Osteocyte (in vitro differentiated cells): ENCODE measurements at regions not wholly inside any gene's neighbourhood (a gene's known extent, or its start where the extent isn't known, plus 50 kb on each side); places are given as distances from the start of the nearest gene placed in this dataset.

Experiments
- DNase-seq: peaks from one replicate; pipeline ENCODE4 v3.0.0; 2021; ENCODE audit warnings: mixed read lengths; ENCODE audit not compliant: unreplicated experiment; ENCODE audit errors: extremely low spot score
- H3K27ac Mint-ChIP-seq: one replicate; pipeline ENCODE4 v1.8.0; 2021; ENCODE audit warnings: mild to moderate bottlenecking, mixed read lengths; ENCODE audit not compliant: unreplicated experiment
- H3K27me3 Mint-ChIP-seq: one replicate; pipeline ENCODE4 v1.8.0; 2021; ENCODE audit warnings: mixed read lengths; ENCODE audit not compliant: unreplicated experiment
- H3K36me3 Mint-ChIP-seq: one replicate; pipeline ENCODE4 v1.8.0; 2021; ENCODE audit warnings: mixed read lengths; ENCODE audit not compliant: unreplicated experiment
- H3K4me1 Mint-ChIP-seq: one replicate; pipeline ENCODE4 v1.8.0; 2021; ENCODE audit warnings: mixed read lengths; ENCODE audit not compliant: unreplicated experiment
- H3K4me3 Mint-ChIP-seq: one replicate; pipeline ENCODE4 v1.8.0; 2021; ENCODE audit warnings: mild to moderate bottlenecking, moderate library complexity, mixed read lengths; ENCODE audit not compliant: unreplicated experiment
- H3K9me3 Mint-ChIP-seq: one replicate; pipeline ENCODE4 v1.8.0; 2021; ENCODE audit warnings: mixed read lengths; ENCODE audit not compliant: unreplicated experiment
- TF ChIP-seq, protein P1 (sequence below): fragments of 200-600 bp; sonication (generic); IDR thresholded peaks from 2 replicates; pipeline ENCODE4 v1.5.0; 2021; ENCODE audit warnings: antibody characterized with exemption, mild to moderate bottlenecking, moderate library complexity

DNA sequence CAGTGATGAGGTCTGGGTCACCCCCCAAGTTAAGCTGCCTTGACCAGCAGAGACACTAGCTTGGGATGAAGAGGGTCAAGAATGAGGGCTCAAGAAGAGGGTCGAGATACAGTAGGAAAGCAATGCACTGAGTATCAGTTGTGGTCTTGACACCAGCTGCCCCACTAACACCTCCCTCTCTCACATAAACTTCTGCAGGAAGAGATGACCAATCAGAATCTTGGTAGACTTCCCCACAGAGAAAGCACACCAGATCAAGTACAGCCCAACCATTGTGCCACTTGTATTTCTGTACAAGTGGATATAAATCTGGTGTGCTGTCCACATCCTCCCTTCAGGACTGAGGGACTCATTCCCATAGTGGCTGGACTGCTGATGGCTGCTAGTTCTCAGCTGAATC is 101.2 kb upstream of the ELL2 start:
- no peak overlapping the region for H3K4me3 Mint-ChIP-seq

DNA sequence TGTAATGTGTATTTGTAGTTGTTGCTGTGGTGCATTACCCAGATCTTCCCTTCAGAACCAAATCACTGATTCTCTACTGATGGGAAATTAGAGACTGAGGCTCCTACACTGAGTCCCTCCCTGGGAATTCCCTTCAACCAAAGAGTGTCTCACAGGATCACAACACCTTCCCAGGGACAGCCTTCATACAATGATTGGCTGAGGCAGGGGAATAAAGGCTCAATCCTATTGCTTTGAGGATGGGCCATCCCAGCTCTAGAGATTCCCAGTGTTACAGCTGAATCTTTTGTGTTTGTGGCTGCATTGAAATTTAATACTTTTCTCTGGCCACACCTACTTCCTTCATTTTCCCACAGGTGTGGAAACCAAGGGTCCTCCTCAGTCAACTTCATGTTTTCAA is 96.4 kb upstream of the ELL2 start:
- Mint-ChIP-seq H3K4me1 (peaks cover 12% of the 10 kb centered on the region), H3K4me3 (no peak overlapping the region), H3K9me3 (no peaks in the 10 kb centered on the region), H3K27ac (no peak overlapping the region), H3K27me3 (no peaks in the 10 kb centered on the region), H3K36me3 (no peaks in the 10 kb centered on the region)
- DNase-seq, result no peak
- TF ChIP-seq, protein P1, sequence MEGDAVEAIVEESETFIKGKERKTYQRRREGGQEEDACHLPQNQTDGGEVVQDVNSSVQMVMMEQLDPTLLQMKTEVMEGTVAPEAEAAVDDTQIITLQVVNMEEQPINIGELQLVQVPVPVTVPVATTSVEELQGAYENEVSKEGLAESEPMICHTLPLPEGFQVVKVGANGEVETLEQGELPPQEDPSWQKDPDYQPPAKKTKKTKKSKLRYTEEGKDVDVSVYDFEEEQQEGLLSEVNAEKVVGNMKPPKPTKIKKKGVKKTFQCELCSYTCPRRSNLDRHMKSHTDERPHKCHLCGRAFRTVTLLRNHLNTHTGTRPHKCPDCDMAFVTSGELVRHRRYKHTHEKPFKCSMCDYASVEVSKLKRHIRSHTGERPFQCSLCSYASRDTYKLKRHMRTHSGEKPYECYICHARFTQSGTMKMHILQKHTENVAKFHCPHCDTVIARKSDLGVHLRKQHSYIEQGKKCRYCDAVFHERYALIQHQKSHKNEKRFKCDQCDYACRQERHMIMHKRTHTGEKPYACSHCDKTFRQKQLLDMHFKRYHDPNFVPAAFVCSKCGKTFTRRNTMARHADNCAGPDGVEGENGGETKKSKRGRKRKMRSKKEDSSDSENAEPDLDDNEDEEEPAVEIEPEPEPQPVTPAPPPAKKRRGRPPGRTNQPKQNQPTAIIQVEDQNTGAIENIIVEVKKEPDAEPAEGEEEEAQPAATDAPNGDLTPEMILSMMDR, result no peak

More for the DNA sequence above, 101.2 kb upstream of the ELL2 start:
- Mint-ChIP-seq H3K9me3 (no peaks in the 10 kb centered on the region), H3K4me1 (peaks cover 26% of the 10 kb centered on the region), H3K27ac (no peak overlapping the region), H3K27me3 (no peaks in the 10 kb centered on the region), H3K36me3 (no peaks in the 10 kb centered on the region)
- TF ChIP-seq, protein P1, result no peak
- DNase-seq, result no peak

DNA sequence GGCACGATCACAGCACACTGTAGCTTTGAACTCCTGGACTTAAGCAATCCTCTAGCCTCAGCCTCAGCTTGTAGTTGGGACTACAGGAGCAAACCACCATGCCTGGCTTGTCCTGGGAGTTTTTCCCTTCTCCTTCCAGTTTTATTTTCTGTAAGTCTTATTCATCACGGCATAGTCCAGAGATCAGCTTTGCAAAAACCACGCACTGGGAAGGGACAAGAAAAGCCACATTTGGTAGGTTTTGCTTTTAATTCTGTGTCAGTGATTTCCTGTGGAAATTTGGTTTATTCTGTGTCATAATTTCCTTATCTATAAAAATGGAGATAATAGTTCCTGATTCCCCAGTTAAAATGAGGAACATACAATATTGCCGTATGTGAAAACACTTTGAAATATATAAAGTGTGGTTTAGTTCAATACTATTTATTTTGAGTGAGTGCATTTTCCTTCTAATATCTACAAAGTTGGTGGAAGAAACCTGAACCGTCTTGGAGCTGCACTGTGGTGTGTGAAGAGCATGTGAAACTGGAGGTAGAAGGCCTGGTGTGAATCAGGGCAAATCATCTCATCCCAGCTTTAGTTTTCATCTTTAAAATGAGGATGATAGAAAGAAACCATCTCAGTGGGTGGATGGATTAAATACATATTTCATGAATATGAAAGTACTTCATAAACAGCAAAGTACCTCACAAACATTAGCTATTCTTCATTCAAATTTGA is 92.8 kb upstream of the ELL2 start:
- H3K4me3 Mint-ChIP-seq, result no peak overlapping the region
- H3K27ac Mint-ChIP-seq, result no peak overlapping the region
- H3K9me3 Mint-ChIP-seq, result peaks cover 4% of the 10 kb centered on the region
- no peaks in the 10 kb centered on the region for H3K36me3 Mint-ChIP-seq
- peaks cover 24% of the 10 kb centered on the region for H3K4me1 Mint-ChIP-seq
- TF ChIP-seq, protein P1, result no peak
- no peak for DNase-seq
- H3K27me3 Mint-ChIP-seq, result no peaks in the 10 kb centered on the region

DNA sequence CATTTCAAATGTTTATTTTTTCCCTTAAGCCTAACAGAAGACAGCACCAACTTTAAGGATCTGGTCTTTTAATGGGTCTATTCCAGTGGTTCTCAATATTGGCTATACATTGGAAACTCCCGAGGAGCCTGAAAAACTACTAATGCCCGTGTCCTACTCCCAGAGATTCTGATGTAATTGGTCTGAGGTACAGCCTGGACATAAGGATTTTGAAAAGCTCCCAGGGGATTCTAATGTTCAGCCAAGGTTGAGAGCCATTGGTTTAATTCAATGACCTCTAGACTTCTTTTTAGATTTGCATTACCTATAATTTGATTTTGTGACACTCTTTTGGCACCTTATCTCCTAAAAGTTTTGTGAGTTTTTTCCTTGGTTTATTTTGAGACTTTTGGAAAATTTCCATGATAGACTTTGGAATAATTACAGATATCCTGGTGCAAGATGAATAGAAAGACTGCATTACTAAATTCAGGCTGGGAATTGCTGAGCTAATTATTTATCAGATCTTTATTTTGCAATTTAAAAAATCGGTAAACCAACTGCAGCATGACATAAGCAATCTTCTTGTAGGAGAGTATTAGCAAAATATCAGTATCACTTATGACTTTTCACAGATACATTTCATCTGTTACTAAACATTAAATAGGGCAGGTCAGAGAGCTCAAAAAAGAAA is 91.5 kb upstream of the ELL2 start:
- no peak overlapping the region for H3K4me3 Mint-ChIP-seq
- no peaks in the 10 kb centered on the region for H3K36me3 Mint-ChIP-seq
- H3K27ac Mint-ChIP-seq, result no peak overlapping the region
- H3K27me3 Mint-ChIP-seq, result no peaks in the 10 kb centered on the region
- peaks cover 24% of the 10 kb centered on the region for H3K4me1 Mint-ChIP-seq
- peaks cover 4% of the 10 kb centered on the region for H3K9me3 Mint-ChIP-seq
- TF ChIP-seq, protein P1, result no peak
- no peak for DNase-seq

DNA sequence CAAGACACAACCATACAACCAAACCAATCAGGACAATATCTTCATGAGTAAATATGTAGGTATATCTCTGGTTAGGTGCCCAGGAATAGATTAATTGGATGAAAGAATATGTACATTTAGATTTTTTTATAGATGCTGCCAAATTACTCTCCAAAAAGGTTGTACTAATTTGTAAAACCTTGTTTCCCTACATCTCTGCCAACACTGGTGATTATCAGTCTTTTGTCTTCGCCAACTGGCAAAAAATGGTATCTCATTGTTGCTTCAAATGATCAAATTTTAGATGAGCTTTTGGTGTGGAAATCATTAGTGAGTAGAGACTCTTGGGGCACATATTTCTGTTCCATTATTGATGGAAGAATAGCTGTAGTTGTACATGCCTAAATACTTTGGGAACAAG is 90.7 kb upstream of the ELL2 start:
- H3K27me3 Mint-ChIP-seq, result no peaks in the 10 kb centered on the region
- peaks cover 20% of the 10 kb centered on the region for H3K4me1 Mint-ChIP-seq
- H3K36me3 Mint-ChIP-seq, result no peaks in the 10 kb centered on the region
- H3K27ac Mint-ChIP-seq, result no peak overlapping the region
- TF ChIP-seq, protein P1, result no peak
- H3K4me3 Mint-ChIP-seq, result no peak overlapping the region
- DNase-seq, result no peak
- peaks cover 4% of the 10 kb centered on the region for H3K9me3 Mint-ChIP-seq
